Epidermal melanocyte (primary cell): ENCODE measurements at regions not wholly inside any gene's neighbourhood (a gene's known extent, or its start where the extent isn't known, plus 50 kb on each side); places are given as distances from the start of the nearest gene placed in this dataset.

Experiments
- DNase-seq: peaks from one replicate; pipeline ENCODE4 v3.0.0; 2011; ENCODE audit warnings: low spot score; ENCODE audit not compliant: insufficient read length

- DNase-seq = no peak
Observed at GRCh38 chr6:169340395-169340794, 86.7 kb upstream of the THBS2 start.

- no peak for DNase-seq
Observed at GRCh38 chr6:169339731-169340309, 86.2 kb upstream of the THBS2 start.

GRCh38 chr6:169339025-169339424 lies 85.4 kb upstream of the THBS2 start:
- no peak for DNase-seq

- no peak for DNase-seq
Observed at GRCh38 chr6:169337886-169338445, 84.3 kb upstream of the THBS2 start.

- no peak for DNase-seq
Observed at GRCh38 chr6:169335301-169335700, 81.7 kb upstream of the THBS2 start.

GRCh38 chr6:169332250-169332649 lies 78.6 kb upstream of the THBS2 start:
- DNase-seq = no peak

GRCh38 chr6:169328112-169328801 lies 74.6 kb upstream of the THBS2 start:
- no peak for DNase-seq

- DNase-seq = no peak
Observed at GRCh38 chr6:169326067-169326799, 72.6 kb upstream of the THBS2 start.

- no peak for DNase-seq
Observed at GRCh38 chr6:169324656-169325459, 71.2 kb upstream of the THBS2 start.

GRCh38 chr6:169324086-169324485 lies 70.4 kb upstream of the THBS2 start:
- no peak for DNase-seq

- DNase-seq = no peak
Observed at GRCh38 chr6:169323221-169323620, 69.6 kb upstream of the THBS2 start.

GRCh38 chr6:169321546-169321945 lies 67.9 kb upstream of the THBS2 start:
- DNase-seq = no peak

GRCh38 chr6:169320013-169320412 lies 66.4 kb upstream of the THBS2 start:
- DNase-seq = no peak

GRCh38 chr6:169317441-169318202 lies 64.0 kb upstream of the THBS2 start:
- no peak for DNase-seq

- DNase-seq = no peak
Observed at GRCh38 chr6:169316651-169317050, 63.0 kb upstream of the THBS2 start.

- no peak for DNase-seq
Observed at GRCh38 chr6:169315830-169316614, 62.4 kb upstream of the THBS2 start.

GRCh38 chr6:169313347-169314010 lies 59.8 kb upstream of the THBS2 start:
- no peak for DNase-seq

- no peak for DNase-seq
Observed at GRCh38 chr6:169312658-169313346, 59.2 kb upstream of the THBS2 start.

- no peak for DNase-seq
Observed at GRCh38 chr6:169310983-169311382, 57.3 kb upstream of the THBS2 start.
